ENCODE measurements at regions not wholly inside any gene's neighbourhood (a gene's known extent, or its start where the extent isn't known, plus 50 kb on each side); places are given as distances from the start of the nearest gene placed in this dataset.
"Not testable (repeated sequence)": the region's sequence is repeated elsewhere in the genome, so short reads cannot be mapped to it uniquely, and the experiment has no call there.

DNA sequence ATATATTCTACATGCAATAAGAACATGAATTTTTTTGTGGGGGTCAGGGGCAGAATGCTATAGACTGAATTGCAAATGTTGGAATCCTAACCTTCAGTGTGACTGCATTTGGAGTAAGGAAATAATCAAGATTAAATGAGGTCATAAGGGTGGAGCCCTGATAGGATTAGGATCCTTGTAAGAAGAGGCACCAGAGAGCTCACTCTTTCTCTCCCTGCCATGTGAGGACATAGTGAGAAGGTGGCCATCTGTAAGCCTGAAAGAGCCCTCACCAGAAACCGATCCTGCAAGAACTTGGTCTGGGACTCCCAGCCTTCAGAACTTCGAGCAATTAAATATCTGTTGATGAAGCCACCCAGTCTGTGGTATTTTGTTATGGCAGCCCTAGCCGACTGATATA is 70.3 kb upstream of the SOX13 start:
- DNase-seq (ENCODE audit: low read depth): no peak
- in situ Hi-C loops (cut with HindIII; ENCODE audit: low sequenced_read_pairs): no loop called here
- TF ChIP-seq, protein P1, sequence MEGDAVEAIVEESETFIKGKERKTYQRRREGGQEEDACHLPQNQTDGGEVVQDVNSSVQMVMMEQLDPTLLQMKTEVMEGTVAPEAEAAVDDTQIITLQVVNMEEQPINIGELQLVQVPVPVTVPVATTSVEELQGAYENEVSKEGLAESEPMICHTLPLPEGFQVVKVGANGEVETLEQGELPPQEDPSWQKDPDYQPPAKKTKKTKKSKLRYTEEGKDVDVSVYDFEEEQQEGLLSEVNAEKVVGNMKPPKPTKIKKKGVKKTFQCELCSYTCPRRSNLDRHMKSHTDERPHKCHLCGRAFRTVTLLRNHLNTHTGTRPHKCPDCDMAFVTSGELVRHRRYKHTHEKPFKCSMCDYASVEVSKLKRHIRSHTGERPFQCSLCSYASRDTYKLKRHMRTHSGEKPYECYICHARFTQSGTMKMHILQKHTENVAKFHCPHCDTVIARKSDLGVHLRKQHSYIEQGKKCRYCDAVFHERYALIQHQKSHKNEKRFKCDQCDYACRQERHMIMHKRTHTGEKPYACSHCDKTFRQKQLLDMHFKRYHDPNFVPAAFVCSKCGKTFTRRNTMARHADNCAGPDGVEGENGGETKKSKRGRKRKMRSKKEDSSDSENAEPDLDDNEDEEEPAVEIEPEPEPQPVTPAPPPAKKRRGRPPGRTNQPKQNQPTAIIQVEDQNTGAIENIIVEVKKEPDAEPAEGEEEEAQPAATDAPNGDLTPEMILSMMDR (IDR thresholded peaks at IDR 0.05; ENCODE audit: low read depth, low read length, missing control alignments): no peak
- no peak overlapping the region for H3K4me3 ChIP-seq (ENCODE audit: low read depth, low read length)

DNA sequence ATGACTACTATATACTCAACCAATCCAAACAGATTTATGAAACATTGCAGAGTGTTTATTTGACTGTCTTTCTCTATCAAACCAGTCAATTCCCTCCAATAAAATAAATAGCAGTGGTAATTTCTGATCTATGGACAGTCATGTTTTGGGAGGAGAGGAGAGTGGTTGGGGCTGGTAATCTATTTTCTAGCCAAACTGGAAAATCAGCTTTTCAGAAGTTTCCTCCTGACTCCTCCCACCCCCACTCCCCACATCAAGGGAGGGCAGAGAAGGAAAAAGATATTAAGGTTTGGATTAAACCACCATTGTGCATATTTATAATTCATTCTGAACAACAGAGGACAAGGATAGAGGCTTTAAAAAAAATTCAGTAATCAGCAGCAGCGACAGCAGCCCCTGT is 69.4 kb upstream of the SOX13 start:
- TF ChIP-seq, protein P1 (IDR thresholded peaks at IDR 0.05; ENCODE audit: low read depth, low read length, missing control alignments): no peak
- in situ Hi-C loops (cut with HindIII; ENCODE audit: low sequenced_read_pairs): no loop called here

DNA sequence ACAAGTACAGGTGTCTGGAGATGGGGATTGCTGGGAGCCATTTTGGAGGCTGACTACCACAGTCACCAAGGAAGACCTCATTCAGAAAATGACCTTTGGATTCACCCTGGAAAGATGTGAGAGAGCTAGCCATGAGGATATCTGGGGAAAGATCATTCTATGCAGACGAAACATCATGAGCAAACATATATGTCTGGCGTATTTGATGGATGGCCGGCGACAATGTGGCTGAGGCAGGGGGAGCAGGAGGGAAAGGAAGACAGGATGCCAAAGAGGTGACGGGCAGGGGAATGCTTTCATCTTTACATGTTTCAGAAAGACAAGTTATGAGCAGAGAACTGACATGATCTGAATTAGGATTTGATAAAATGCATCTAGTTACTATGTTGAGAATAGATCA is 61.5 kb upstream of the SOX13 start:
- in situ Hi-C loops (cut with HindIII; ENCODE audit: low sequenced_read_pairs): no loop called here
- no peak for DNase-seq (ENCODE audit: low read depth)
- TF ChIP-seq, protein P1 (IDR thresholded peaks at IDR 0.05; ENCODE audit: low read depth, low read length, missing control alignments): no peak
- no peak overlapping the region for H3K4me3 ChIP-seq (ENCODE audit: low read depth, low read length)

More for the DNA sequence above, 69.4 kb upstream of the SOX13 start:
- no peak overlapping the region for H3K4me3 ChIP-seq (ENCODE audit: low read depth, low read length)
- DNase-seq (ENCODE audit: low read depth): no peak

DNA sequence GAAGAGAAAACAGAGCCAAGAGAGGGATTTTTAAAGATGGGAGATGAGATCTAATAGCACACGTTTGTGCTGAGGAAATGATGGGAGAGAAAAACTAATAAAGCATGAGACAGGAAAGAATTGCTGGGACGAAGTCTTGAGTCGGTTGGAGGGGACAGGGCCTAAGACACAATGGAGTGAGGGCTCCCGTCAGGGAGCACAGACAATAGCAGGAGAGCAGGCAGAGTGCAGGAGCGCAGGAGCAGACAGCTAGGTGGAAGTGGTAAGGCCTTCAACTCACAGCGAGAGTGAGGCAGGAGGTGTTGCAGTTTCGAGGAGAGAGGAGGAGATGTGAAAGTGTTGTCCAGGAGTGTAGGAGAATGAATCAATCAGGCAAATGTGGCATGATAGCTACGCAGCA is 59.9 kb upstream of the SOX13 start:
- in situ Hi-C loops (cut with HindIII; ENCODE audit: low sequenced_read_pairs): no loop called here
- H3K4me3 ChIP-seq (ENCODE audit: low read depth, low read length): no peak overlapping the region
- TF ChIP-seq, protein P1 (IDR thresholded peaks at IDR 0.05; ENCODE audit: low read depth, low read length, missing control alignments): no peak
- no peak for DNase-seq (ENCODE audit: low read depth)

DNA sequence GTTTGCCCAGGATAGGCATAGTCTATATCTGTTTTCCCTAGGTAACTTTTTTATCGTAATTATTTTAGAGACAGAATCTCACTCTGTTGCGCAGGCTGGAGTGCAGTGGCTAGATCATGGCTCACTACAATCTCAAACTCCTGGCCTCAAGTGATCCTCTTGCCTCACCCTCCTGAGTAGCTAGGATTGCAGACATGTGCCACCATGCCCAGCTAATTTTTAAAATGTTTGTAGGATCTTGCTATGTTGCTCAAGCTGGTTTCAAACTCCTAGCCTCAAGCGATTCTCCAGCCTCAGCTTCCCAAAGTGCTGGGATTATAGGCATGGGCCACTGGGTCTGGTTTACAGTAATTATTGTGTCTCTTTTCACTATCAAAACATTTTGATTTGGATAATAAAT is 58.6 kb upstream of the SOX13 start:
- no peak overlapping the region for H3K4me3 ChIP-seq (ENCODE audit: low read depth, low read length)
- TF ChIP-seq, protein P1 (IDR thresholded peaks at IDR 0.05; ENCODE audit: low read depth, low read length, missing control alignments): no peak
- in situ Hi-C loops (cut with HindIII; ENCODE audit: low sequenced_read_pairs): no loop called here
- no peak for DNase-seq (ENCODE audit: low read depth)

DNA sequence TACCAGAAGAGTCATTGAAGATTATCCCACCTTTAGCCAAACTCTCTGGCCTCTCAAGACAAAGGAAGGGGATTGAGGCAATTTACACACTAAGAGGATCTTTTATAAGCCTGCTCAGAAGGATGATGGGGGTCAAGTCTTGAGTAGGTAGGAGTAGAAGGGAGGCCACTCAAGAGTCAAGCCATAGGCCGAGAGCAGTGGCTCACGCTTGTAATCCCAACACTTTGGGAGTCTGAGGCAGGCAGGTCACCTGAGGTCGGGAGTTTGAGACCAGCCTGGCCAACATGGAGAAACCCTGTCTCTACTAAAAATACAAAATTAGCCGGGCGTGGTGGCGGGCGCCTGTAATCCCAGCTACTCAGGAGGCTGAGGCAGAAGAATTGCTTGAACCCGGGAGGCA is 58.0 kb upstream of the SOX13 start:
- DNase-seq (ENCODE audit: low read depth); H3K4me3 ChIP-seq (ENCODE audit: low read depth, low read length); in situ Hi-C loops (cut with HindIII; ENCODE audit: low sequenced_read_pairs): not testable (repeated sequence)

DNA sequence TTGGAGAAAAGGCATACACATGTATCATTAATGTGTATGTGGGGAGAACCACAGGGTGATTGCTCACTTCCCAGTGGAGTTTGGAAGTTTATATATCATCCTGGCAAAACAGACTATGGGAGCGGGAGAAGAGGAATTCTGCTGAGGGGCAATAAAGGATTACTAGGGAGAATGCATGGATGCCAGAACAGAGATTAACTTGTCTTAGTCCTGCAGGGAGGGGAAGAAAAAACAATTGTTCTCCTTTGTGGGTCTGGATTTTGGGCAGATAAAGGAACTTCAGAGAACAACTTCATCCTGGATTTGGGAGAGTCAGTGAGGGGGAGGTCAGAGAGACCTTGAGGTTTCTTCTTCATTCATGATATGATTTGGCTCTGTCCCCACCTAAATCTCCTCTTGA is 55.9 kb upstream of the SOX13 start:
- no peak for DNase-seq (ENCODE audit: low read depth)
- TF ChIP-seq, protein P1 (IDR thresholded peaks at IDR 0.05; ENCODE audit: low read depth, low read length, missing control alignments): no peak
- in situ Hi-C loops (cut with HindIII; ENCODE audit: low sequenced_read_pairs): no loop called here
- no peak overlapping the region for H3K4me3 ChIP-seq (ENCODE audit: low read depth, low read length)
